ENCODE measurements at regions not wholly inside any gene's neighbourhood (a gene's known extent, or its start where the extent isn't known, plus 50 kb on each side); places are given as distances from the start of the nearest gene placed in this dataset.
A peak's percentile ranks its signal among the peaks of the same experiment; 100 is the strongest.
"Not testable (repeated sequence)": the region's sequence is repeated elsewhere in the genome, so short reads cannot be mapped to it uniquely, and the experiment has no call there.

DNA sequence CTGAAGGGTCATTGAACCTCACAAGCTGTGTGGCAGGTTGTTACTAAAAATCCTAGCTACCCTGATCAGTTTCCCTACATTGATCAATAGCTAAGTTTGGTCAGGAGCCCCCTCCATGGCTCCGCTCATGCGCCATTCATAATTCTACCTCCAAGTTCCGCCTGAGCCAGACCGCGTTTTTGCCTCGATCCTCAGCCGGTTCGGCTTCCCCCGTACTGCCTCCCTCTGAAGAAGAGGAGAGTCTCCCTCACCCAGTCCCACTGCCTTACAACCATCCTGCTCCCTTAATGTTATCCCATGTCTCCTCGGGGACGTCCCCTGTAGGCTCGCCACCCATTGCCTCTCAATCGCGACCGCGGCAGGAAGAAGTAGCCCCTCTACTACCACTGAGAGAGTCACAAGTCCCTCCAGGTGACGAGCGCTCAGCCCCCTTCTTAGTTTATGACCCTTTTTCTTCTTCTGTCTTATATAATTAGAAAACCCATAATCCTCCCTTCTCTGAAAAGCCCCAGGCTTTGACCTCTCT lies 158.2 kb downstream of the DEFB131A start:
- DNase-seq = no peak
- Histone ChIP-seq H3K9me3 (no peaks in the 10 kb centered on the region), H3K4me3 (ENCODE audit: low read depth, low read length) (no peak overlapping the region), H3K4me1 (no peaks in the 10 kb centered on the region), H3K36me3 (no peaks in the 10 kb centered on the region), H3K27me3 (no peaks in the 10 kb centered on the region)
- TF ChIP-seq, protein P1, sequence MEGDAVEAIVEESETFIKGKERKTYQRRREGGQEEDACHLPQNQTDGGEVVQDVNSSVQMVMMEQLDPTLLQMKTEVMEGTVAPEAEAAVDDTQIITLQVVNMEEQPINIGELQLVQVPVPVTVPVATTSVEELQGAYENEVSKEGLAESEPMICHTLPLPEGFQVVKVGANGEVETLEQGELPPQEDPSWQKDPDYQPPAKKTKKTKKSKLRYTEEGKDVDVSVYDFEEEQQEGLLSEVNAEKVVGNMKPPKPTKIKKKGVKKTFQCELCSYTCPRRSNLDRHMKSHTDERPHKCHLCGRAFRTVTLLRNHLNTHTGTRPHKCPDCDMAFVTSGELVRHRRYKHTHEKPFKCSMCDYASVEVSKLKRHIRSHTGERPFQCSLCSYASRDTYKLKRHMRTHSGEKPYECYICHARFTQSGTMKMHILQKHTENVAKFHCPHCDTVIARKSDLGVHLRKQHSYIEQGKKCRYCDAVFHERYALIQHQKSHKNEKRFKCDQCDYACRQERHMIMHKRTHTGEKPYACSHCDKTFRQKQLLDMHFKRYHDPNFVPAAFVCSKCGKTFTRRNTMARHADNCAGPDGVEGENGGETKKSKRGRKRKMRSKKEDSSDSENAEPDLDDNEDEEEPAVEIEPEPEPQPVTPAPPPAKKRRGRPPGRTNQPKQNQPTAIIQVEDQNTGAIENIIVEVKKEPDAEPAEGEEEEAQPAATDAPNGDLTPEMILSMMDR (IDR thresholded peaks at IDR 0.05; ENCODE audit: low read depth, low read length) = no peak

DNA sequence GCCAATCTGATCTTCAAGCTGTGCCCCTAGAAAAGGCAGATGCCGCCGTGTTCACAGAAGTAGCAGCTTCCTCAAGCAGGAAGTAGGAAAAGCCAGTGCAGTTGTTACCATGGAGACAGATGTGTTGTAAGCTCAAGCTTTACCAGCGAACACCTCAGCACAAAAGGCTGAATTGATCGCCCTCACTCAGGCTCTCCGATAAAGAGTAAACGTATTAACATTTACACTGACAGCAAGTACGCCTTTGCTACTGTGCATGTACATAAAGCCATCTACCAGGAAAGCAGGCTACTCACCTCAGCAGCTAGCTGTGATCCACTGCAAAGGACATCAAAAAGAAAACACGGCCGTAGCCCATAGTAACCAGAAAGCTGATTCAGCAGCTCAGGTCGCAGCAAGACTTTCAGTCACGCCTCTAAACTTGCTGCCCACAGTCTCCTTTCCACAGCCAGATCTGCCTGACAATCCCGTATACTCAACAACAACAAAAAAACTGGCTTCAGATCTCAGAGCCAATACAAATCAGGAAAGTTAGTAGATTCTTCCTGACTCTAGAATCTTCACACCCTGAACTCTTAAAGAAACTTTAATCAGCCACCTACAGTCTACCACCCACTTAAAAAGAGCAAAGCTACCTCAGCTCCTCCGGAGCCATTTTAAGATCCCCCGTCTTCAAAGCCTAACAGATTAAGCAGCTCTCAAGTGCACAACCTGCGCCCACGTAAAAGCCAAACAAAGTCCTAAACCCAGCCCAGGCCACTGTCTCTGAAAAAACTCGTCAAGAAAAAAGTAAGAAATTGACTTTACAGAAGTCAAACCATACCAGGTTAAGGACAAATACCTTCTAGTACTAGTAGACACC lies 160.0 kb downstream of the DEFB131A start:
- H3K27me3 ChIP-seq = not testable (repeated sequence)

DNA sequence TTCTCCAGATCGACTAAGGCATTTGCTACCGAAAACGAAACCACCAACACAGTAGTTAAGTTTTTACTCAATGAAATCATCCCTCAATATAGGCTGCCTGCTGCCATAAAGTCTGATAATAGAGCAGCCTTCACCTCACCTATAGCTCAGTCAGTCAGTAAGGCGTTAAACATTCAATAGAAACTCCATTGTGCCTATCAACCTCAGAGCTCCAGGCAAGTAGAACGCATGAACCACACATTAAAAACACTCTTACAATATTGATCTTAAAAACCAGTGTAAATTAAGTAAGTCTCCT lies 160.6 kb downstream of the DEFB131A start:
- not testable (repeated sequence) for H3K36me3 ChIP-seq; H3K4me3 ChIP-seq (ENCODE audit: low read depth, low read length); DNase-seq; H3K9me3 ChIP-seq; H3K27me3 ChIP-seq; H3K4me1 ChIP-seq

More for the DNA sequence above, 160.0 kb downstream of the DEFB131A start:
- not testable (repeated sequence) for H3K4me1 ChIP-seq; H3K4me3 ChIP-seq (ENCODE audit: low read depth, low read length); H3K9me3 ChIP-seq; H3K36me3 ChIP-seq; DNase-seq

DNA sequence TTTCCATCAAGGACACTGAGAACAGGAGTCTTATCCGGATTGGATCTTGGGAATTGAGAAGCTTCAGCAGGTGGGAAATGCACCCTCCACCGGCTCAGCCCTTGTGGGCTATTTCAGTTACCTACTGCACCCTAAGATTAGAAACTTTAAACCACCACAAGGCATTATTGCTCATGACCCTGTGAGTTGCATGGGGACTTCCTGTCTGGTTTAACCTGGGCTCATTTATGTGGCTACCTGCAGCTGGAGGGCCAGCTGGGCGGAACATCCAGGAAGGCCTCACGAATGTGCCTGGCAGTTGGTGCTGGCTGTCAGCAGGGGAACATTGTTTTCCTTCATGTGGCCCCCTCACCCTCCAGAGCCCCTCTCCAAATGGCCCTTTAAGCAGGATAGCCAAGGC lies 164.1 kb downstream of the DEFB131A start:
- H3K36me3 ChIP-seq = no peaks in the 10 kb centered on the region
- TF ChIP-seq, protein P1 (IDR thresholded peaks at IDR 0.05; ENCODE audit: low read depth, low read length) = no peak
- DNase-seq = no peak
- H3K4me3 ChIP-seq (ENCODE audit: low read depth, low read length) = no peak overlapping the region
- H3K9me3 ChIP-seq = no peaks in the 10 kb centered on the region
- no peaks in the 10 kb centered on the region for H3K4me1 ChIP-seq
- no peaks in the 10 kb centered on the region for H3K27me3 ChIP-seq

DNA sequence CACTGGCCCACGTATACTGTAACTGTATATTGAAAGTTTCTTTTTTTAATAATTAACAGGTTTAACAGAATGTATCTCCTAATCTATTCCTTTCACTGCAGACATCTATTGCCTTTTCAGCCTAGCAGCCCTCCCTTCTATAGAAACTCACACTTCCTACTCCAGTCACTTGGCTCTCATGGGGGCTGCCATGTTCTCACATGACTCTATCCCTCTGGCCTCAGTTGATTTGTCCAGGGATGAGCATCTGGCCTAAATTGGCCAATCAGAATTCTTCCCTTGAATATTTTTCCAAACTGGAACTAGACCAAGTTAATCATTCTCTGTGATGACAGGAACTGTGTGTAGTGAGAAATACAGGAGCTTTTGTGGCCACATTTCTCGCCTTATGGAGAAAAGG lies 166.1 kb downstream of the DEFB131A start:
- H3K9me3 ChIP-seq; H3K36me3 ChIP-seq; DNase-seq; H3K4me1 ChIP-seq; H3K27me3 ChIP-seq; H3K4me3 ChIP-seq (ENCODE audit: low read depth, low read length): not testable (repeated sequence)

DNA sequence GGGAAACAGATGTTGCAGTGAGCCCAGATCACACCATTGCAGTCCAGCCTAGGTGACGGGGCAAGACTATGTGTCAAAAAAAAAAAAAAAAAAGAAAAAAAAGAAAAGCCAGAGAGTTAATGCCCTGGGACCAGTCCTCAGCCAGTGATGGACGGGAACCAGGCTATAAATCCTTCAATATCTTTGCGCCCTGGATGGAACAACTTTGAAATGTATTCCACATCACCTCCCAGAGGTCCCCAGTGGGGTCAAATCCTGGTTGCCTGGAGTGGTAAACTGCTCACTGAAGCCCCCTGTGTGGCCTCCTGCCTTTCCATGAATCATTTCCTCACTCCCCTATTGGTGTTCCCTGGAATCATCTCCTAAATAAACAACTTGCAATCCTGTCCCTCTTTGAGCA lies 166.9 kb downstream of the DEFB131A start:
- H3K27me3 ChIP-seq = no peaks in the 10 kb centered on the region
- DNase-seq = no peak
- TF ChIP-seq, protein P1 (IDR thresholded peaks at IDR 0.05; ENCODE audit: low read depth, low read length) = no peak
- no peaks in the 10 kb centered on the region for H3K36me3 ChIP-seq
- no peaks in the 10 kb centered on the region for H3K4me1 ChIP-seq
- H3K9me3 ChIP-seq = no peaks in the 10 kb centered on the region
- H3K4me3 ChIP-seq (ENCODE audit: low read depth, low read length) = no peak overlapping the region

DNA sequence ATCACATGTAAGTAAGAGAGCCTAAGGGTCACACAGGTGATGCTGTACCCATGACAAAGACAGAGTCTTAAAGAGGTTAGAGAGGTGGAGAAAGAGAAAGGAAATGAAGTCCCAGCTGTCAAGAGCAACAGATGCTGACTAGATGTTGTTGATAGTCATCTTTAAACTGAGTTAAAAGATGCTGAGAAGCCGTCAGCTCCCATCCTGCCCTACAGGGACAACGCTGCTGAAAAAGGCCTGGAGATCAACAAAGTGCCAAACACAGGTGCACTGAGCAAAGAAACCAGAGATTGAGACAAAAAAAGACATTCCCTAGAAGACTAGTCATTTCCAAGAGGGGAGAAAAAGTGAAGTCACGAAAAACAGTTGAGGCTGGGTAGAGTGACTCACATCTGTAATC lies 145.0 kb upstream of the DRD5 start:
- H3K4me3 ChIP-seq (ENCODE audit: low read depth, low read length); H3K27me3 ChIP-seq; DNase-seq; H3K36me3 ChIP-seq; H3K4me1 ChIP-seq; H3K9me3 ChIP-seq: not testable (repeated sequence)

DNA sequence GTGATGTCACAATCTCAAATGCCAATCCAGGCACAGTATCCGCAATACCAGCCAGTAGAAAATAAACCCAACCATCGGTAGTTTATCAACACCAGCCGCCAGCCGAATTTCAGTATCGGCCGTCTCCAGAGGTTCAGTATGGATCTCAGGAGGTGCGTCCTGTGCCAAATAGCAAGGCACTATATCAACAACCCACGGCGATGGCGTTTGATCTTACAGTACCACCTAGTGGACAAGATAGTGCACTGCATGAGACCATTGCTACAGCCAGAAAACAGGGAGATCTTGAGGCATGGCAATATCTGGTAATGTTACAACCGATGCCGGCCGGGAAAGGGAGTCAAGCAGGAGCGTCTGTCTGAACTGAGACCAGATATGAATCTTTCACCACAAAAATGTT lies 121.8 kb upstream of the DRD5 start:
- H3K4me1 ChIP-seq; H3K4me3 ChIP-seq (ENCODE audit: low read depth, low read length); H3K36me3 ChIP-seq; H3K27me3 ChIP-seq; H3K9me3 ChIP-seq: not testable (repeated sequence)
- peak; percentile 19 for DNase-seq
- TF ChIP-seq, protein P1 (IDR thresholded peaks at IDR 0.05; ENCODE audit: low read depth, low read length) = peak; percentile 48

DNA sequence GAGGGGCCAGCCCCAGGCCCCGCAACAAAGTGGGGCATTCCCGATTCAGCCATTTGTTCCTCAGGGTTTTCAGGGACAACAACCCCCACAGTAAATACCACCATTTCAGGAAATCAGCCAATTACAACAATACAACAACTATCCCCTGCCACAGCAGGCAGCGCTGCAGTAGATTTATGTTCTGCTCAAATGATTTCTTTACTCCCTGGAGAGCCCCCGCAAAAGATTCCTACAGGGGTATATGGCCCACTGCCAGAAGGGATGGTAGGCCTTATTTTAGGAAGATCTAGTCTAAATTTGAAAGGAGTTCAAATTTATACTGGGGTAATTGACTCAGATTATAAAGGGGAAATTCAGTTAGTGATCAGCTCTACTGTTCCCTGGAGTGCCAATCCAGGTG lies 120.5 kb upstream of the DRD5 start:
- not testable (repeated sequence) for DNase-seq

DNA sequence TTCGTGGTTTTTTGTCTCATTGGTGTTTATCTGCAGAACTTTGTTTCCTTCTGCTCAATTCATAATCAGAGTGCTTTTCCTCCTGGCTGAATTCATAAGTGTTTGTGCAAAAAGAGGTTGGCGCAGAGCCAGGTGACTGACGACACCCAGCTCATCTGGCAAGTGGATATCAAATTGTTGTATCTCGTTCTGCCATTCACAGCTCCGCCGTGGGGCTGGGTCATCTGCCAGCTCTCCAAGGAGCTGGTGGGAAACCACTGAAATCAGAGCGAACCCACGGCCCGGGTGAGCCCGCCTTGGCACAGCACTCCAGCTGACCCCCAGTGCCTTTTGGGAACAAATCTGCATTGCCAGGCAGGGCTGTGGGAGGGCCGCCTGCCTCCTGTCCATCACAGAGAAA lies 110.7 kb upstream of the DRD5 start:
- H3K4me1 ChIP-seq; H3K27me3 ChIP-seq; H3K36me3 ChIP-seq; H3K9me3 ChIP-seq; H3K4me3 ChIP-seq (ENCODE audit: low read depth, low read length): not testable (repeated sequence)
- peak; percentile 53 for DNase-seq

More for the DNA sequence above, 120.5 kb upstream of the DRD5 start:
- not testable (repeated sequence) for H3K36me3 ChIP-seq; H3K4me3 ChIP-seq (ENCODE audit: low read depth, low read length); H3K4me1 ChIP-seq; H3K9me3 ChIP-seq; H3K27me3 ChIP-seq

DNA sequence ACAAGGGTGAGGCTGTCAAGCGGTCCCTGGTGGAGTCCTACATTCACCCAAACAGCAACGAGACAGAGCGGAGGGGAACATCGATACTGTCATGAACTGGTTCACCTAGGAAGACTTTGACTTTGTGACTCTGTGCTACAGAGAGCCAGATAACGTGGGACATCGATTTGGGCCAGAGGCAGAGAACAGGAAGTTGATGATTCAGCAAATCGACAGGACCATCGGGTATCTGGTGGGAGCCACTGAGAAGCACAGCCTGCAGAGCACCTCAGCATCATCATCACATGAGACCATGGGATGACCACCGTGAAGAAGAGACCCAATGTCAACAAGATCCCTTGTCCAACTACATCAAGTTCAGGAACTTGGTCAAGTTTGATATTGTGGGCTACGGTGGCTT lies 104.1 kb upstream of the DRD5 start:
- DNase-seq; H3K27me3 ChIP-seq; H3K4me3 ChIP-seq (ENCODE audit: low read depth, low read length); H3K36me3 ChIP-seq; H3K4me1 ChIP-seq; H3K9me3 ChIP-seq: not testable (repeated sequence)

Measured in BE2C (cell line).